ENCODE measurements at regions not wholly inside any gene's neighbourhood (a gene's known extent, or its start where the extent isn't known, plus 50 kb on each side); places are given as distances from the start of the nearest gene placed in this dataset.

DNA sequence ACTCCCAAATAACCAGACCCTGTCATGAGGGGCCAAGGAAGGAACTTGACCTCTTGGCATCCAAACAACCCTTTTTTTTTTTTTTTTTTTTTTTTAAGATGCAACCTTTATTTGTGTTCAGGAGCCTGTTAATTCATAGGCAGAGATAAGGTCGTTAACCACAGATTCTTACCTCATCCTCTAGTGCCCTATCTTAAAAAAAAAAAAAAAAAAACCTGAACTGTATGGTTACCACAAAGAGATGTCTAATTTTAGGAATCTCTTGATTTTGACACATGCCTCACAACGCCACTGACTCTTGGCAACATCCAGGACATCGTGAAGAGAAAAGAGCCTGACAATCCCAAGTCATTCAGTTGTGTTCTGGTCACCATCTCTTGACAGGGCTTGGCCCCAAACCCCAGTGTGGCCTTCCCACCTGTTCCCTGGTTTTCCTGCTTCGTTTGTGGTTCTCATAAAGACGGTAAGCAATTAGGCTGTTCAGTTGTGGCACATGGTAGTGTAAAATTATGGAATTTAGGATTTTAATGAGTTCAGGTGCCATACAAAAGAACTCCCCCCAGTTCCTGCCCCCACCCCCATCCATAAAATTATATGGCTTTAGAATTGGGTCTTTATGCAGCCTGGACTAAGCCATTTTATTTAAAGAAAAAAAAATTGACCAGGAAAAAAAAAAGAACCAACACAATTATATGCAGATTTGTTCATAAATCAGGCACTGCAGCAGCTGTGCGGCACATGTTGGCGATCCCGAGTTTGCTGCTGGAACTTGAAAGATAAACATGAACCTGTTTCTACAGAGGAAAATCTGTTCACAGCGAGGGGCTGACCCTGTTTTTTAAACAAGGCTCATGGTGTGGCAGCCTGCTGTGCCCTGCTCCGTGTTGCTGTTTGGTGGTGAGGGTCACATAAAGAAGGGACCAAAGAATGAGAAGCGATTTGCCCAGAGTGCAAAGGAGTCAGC, 267.8 kb upstream of the CLINT1 start:
- intact Hi-C loops (cut with micrococcal nuclease): no loop called here
- BruUV-seq (replicated peaks): no TSS peak
- ChIA-PET CTCF (interaction anchor here (0.7 kb wide), 1 partner anchor 37 kb away, joined by 3 read pairs; no protein-coding TSS in a partner anchor), POLR2A (no interaction called here)
- Mint-ChIP-seq H3K9me3 (ENCODE audit: unreplicated experiment) (no peaks in the 10 kb centered on the region), H3K27ac (ENCODE audit: low read depth, unreplicated experiment) (no peak overlapping the region), H3K36me3 (ENCODE audit: insufficient read depth, unreplicated experiment) (peaks cover 7% of the 10 kb centered on the region), H3K4me3 (ENCODE audit: unreplicated experiment) (no peak overlapping the region), H3K27me3 (ENCODE audit: insufficient read depth, unreplicated experiment) (no peaks in the 10 kb centered on the region), H3K4me1 (ENCODE audit: insufficient read depth, unreplicated experiment) (no peaks in the 10 kb centered on the region)
- DNase-seq (ENCODE audit: unreplicated experiment): no peak
- TF ChIP-seq, protein P1, sequence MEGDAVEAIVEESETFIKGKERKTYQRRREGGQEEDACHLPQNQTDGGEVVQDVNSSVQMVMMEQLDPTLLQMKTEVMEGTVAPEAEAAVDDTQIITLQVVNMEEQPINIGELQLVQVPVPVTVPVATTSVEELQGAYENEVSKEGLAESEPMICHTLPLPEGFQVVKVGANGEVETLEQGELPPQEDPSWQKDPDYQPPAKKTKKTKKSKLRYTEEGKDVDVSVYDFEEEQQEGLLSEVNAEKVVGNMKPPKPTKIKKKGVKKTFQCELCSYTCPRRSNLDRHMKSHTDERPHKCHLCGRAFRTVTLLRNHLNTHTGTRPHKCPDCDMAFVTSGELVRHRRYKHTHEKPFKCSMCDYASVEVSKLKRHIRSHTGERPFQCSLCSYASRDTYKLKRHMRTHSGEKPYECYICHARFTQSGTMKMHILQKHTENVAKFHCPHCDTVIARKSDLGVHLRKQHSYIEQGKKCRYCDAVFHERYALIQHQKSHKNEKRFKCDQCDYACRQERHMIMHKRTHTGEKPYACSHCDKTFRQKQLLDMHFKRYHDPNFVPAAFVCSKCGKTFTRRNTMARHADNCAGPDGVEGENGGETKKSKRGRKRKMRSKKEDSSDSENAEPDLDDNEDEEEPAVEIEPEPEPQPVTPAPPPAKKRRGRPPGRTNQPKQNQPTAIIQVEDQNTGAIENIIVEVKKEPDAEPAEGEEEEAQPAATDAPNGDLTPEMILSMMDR (IDR thresholded peaks at IDR 0.05; ENCODE audit: unreplicated experiment): no peak

DNA sequence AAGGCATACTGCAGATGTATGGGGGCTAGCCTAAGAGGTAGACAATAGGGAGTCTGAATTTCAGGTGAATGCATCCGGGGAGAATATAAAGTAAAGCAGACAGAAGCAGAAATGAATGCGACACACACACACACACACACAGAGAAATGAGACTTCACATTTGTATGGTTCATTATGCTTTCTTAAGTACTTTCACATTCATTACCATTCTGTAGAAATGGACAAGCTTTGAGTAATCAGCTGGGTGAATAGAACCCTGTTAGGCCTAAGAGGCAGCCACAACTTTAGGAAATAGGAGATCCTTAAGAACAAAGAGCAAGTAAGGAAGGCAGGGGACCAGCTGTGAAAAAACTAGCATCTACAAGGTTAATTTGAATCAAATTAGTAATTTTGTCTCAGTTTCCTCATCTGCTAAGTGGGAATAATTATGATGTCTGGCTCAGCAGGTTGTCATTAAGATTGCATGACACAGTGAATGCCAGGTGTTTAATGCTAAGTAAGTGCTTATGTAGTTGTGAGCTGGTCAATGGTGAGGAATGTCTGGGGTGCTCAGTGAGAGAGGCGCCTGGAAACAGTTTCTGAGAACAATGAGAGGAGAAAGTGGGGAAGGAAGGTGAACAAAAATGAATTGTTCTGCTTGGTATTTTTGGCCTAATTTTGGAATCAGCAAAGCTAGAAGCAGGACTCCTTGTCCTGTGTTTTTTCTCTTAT, 265.8 kb upstream of the CLINT1 start:
- Mint-ChIP-seq H3K4me1 (ENCODE audit: insufficient read depth, unreplicated experiment) (no peaks in the 10 kb centered on the region), H3K4me3 (ENCODE audit: unreplicated experiment) (no peak overlapping the region), H3K36me3 (ENCODE audit: insufficient read depth, unreplicated experiment) (peaks cover 7% of the 10 kb centered on the region), H3K9me3 (ENCODE audit: unreplicated experiment) (no peaks in the 10 kb centered on the region), H3K27me3 (ENCODE audit: insufficient read depth, unreplicated experiment) (no peaks in the 10 kb centered on the region), H3K27ac (ENCODE audit: low read depth, unreplicated experiment) (no peak overlapping the region)
- DNase-seq (ENCODE audit: unreplicated experiment): no peak
- BruUV-seq (replicated peaks): no TSS peak
- intact Hi-C loops (cut with micrococcal nuclease): no loop called here
- ChIA-PET POLR2A (interaction anchor here (0.7 to 1.1 kb wide), 2 partner anchors 20 to 29 kb away, joined by 3 read pairs; no protein-coding TSS in a partner anchor), CTCF (interaction anchor here (1.1 to 1.3 kb wide), 2 partner anchors 12 to 16 kb away, joined by 3 to 6 read pairs; no protein-coding TSS in a partner anchor)
- TF ChIP-seq, protein P1 (IDR thresholded peaks at IDR 0.05; ENCODE audit: unreplicated experiment): no peak

DNA sequence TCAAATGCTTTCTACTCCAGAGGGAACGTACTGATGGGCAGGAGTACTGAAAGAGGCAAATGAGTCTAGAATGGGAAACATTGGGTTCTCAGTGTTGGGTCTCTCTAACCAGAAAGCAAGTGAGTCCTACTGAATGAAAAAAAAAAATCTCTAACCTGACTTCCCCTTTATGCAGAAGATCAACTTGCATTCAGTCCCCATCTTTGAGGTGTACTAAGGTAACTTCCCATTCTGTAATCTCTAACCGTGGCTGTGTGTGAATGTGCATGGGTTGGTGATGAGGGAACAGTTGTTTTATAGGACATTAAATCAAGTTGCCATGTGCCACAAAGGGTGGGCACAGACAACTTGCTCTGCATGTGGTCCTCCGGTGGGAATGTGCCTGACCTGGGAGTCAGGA, 264.6 kb upstream of the CLINT1 start:
- no peaks in the 10 kb centered on the region for H3K4me1 Mint-ChIP-seq (ENCODE audit: insufficient read depth, unreplicated experiment)
- H3K27ac Mint-ChIP-seq (ENCODE audit: low read depth, unreplicated experiment): no peak overlapping the region
- DNase-seq (ENCODE audit: unreplicated experiment): no peak
- H3K4me3 Mint-ChIP-seq (ENCODE audit: unreplicated experiment): no peak overlapping the region
- H3K36me3 Mint-ChIP-seq (ENCODE audit: insufficient read depth, unreplicated experiment): peaks cover 7% of the 10 kb centered on the region
- ChIA-PET CTCF (interaction anchor here (1.0 kb wide), 1 partner anchor 48 kb away, joined by 3 read pairs; no protein-coding TSS in a partner anchor), POLR2A (no interaction called here)
- TF ChIP-seq, protein P1 (IDR thresholded peaks at IDR 0.05; ENCODE audit: unreplicated experiment): no peak
- intact Hi-C loops (cut with micrococcal nuclease): no loop called here
- H3K9me3 Mint-ChIP-seq (ENCODE audit: unreplicated experiment): no peaks in the 10 kb centered on the region
- no TSS peak for BruUV-seq (replicated peaks)
- no peaks in the 10 kb centered on the region for H3K27me3 Mint-ChIP-seq (ENCODE audit: insufficient read depth, unreplicated experiment)

DNA sequence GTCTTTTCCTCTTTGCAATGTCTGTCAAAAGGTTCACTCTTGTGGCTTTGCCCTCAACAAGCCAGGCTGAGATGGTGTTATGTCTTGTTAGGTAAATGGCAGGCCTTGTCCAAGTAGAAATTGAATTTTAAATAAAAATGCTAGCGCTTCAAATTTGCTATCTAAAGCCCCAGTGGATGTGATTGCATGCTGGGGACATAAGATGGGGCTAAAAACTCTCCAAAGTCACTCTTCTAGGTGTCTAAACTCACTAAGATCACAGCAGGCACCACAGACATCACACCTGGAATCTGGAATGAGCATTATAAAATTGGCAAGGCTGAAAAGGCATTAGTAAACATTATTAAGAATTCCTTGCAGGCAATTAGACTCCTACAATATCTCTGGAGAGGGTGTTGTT, 262.7 kb upstream of the CLINT1 start:
- Mint-ChIP-seq H3K4me1 (ENCODE audit: insufficient read depth, unreplicated experiment) (peaks cover 13% of the 10 kb centered on the region), H3K27ac (ENCODE audit: low read depth, unreplicated experiment) (no peak overlapping the region), H3K4me3 (ENCODE audit: unreplicated experiment) (no peak overlapping the region), H3K9me3 (ENCODE audit: unreplicated experiment) (no peaks in the 10 kb centered on the region), H3K36me3 (ENCODE audit: insufficient read depth, unreplicated experiment) (peaks cover 7% of the 10 kb centered on the region), H3K27me3 (ENCODE audit: insufficient read depth, unreplicated experiment) (peaks cover 8% of the 10 kb centered on the region)
- ChIA-PET POLR2A (interaction anchor here (0.6 kb wide), 1 partner anchor 1107 kb away, joined by 3 read pairs; no protein-coding TSS in a partner anchor), CTCF (interaction anchor here (0.6 to 1.2 kb wide), 5 partner anchors 9 to 46 kb away, joined by 3 to 7 read pairs (median 4); no protein-coding TSS in a partner anchor)
- no peak for DNase-seq (ENCODE audit: unreplicated experiment)
- no TSS peak for BruUV-seq (replicated peaks)
- TF ChIP-seq, protein P1 (IDR thresholded peaks at IDR 0.05; ENCODE audit: unreplicated experiment): no peak
- intact Hi-C loops (cut with micrococcal nuclease): no loop called here
